ENCODE measurements at regions not wholly inside any gene's neighbourhood (a gene's known extent, or its start where the extent isn't known, plus 50 kb on each side); places are given as distances from the start of the nearest gene placed in this dataset.

- no peak for TF ChIP-seq CTCF (IDR thresholded peaks at IDR 0.05; ENCODE audit: low read depth, low read length, missing input control)
- TF ChIP-seq MAX (IDR thresholded peaks at IDR 0.05), result no peak
Observed at GRCh38 chr10:4494551-4494950, 331.5 kb upstream of the AKR1E2 start.

All from liver (tissue), 2 donors.